GM23338 (cell line): ENCODE measurements at regions not wholly inside any gene's neighbourhood (a gene's known extent, or its start where the extent isn't known, plus 50 kb on each side); places are given as distances from the start of the nearest gene placed in this dataset.

Experiments used
- ATAC-seq: fragments of 200-7000 bp; cut with Tn5 transposase; 3 replicates; pipeline ENCODE4 v1.9.1; 2020
- DNase-seq: peaks from one replicate; pipeline ENCODE4 v3.0.0-alpha.2; 2015; ENCODE audit warnings: low spot score
- H2AFZ ChIP-seq: fragments of 200-600 bp; sonication (generic); 2 replicates; pipeline ENCODE4 v1.8.0; 2016; ENCODE audit warnings: antibody characterized with exemption, mild to moderate bottlenecking, moderate library complexity
- H3F3A ChIP-seq: fragments of 200-600 bp; sonication (generic); replicated peaks from 2 replicates; pipeline ENCODE4 v1.8.0; 2017; ENCODE audit warnings: antibody characterized with exemption, mixed run types, low read depth
- H3K27ac ChIP-seq: fragments of 200-600 bp; sonication (generic); 2 replicates; pipeline ENCODE4 v1.6.1; 2016; ENCODE audit warnings: low read depth
- H3K27me3 ChIP-seq: fragments of 200-600 bp; sonication (generic); 2 replicates; pipeline ENCODE4 v1.8.0; 2016; ENCODE audit warnings: mild to moderate bottlenecking, mixed run types, moderate library complexity; ENCODE audit not compliant: insufficient read depth
- H3K36me3 ChIP-seq: fragments of 200-600 bp; sonication (generic); 2 replicates; pipeline ENCODE4 v1.8.0; 2016; ENCODE audit warnings: mild to moderate bottlenecking; ENCODE audit not compliant: insufficient read depth
- H3K4me1 ChIP-seq: fragments of 200-600 bp; sonication (generic); 2 replicates; pipeline ENCODE4 v1.8.0; 2016; ENCODE audit warnings: mild to moderate bottlenecking, moderate library complexity; ENCODE audit not compliant: insufficient read depth
- H3K4me2 ChIP-seq: fragments of 200-600 bp; sonication (generic); 2 replicates; pipeline ENCODE4 v1.7.1; 2017; ENCODE audit warnings: mixed run types
- H3K4me3 ChIP-seq: fragments of 200-600 bp; sonication (generic); 2 replicates; pipeline ENCODE4 v1.6.1; 2016; ENCODE audit warnings: mixed run types
- H3K79me2 ChIP-seq: fragments of 200-600 bp; sonication (generic); replicated peaks from 2 replicates; pipeline ENCODE4 v1.8.0; 2017; ENCODE audit warnings: mild to moderate bottlenecking; ENCODE audit not compliant: insufficient read depth
- H3K9me2 ChIP-seq: fragments of 200-600 bp; sonication (generic); 2 replicates; pipeline ENCODE4 v1.8.0; 2017; ENCODE audit not compliant: insufficient read depth
- H4K20me1 ChIP-seq: fragments of 200-600 bp; sonication (generic); replicated peaks from 2 replicates; pipeline ENCODE4 v1.8.0; 2017; ENCODE audit warnings: mild to moderate bottlenecking; ENCODE audit not compliant: insufficient read depth
- H3K27ac Mint-ChIP-seq: 2 replicates; pipeline ENCODE4 v1.8.0; 2020; ENCODE audit warnings: inconsistent platforms, mild to moderate bottlenecking, moderate library complexity, mixed read lengths
- H3K27me3 Mint-ChIP-seq: 3 replicates; pipeline ENCODE4 v1.8.0; 2022; ENCODE audit warnings: low read depth, mild to moderate bottlenecking, moderate library complexity, mixed read lengths, inconsistent platforms; ENCODE audit not compliant: insufficient read depth, poor library complexity
- H3K36me3 Mint-ChIP-seq: 3 replicates; pipeline ENCODE4 v1.8.0; 2021; ENCODE audit warnings: low read depth, mild to moderate bottlenecking, inconsistent platforms, moderate library complexity, mixed read lengths
- H3K4me1 Mint-ChIP-seq: 3 replicates; pipeline ENCODE4 v1.8.0; 2020; ENCODE audit warnings: mild to moderate bottlenecking, inconsistent platforms, mixed read lengths
- H3K4me3 Mint-ChIP-seq: 3 replicates; pipeline ENCODE4 v1.8.0; 2021; ENCODE audit warnings: moderate library complexity, mild to moderate bottlenecking, inconsistent platforms, mixed read lengths
- H3K9me3 Mint-ChIP-seq: 3 replicates; pipeline ENCODE4 v1.8.0; 2020; ENCODE audit warnings: moderate library complexity, mild to moderate bottlenecking, inconsistent platforms, mixed read lengths
- CREB1 ChIP-seq: fragments of 250-450 bp; sonication (Bioruptor Pico); IDR thresholded peaks from 2 replicates; pipeline ENCODE4 v1.5.0; 2020; ENCODE audit warnings: low read depth, mild to moderate bottlenecking, moderate library complexity
- CTCF ChIP-seq, 2 experiments: fragments of 200-600 bp in 1 of 2; sonication (generic) in 1 of 2; conservative IDR thresholded peaks; 2 replicates each; pipeline versions ENCODE4 v1.5.1 to v1.6.1; 2016 to 2017; ENCODE audit warnings: antibody characterized with exemption in 2 of 2, low read depth in 2 of 2, mild to moderate bottlenecking in 2 of 2, moderate library complexity in 1 of 2
- EZH2 ChIP-seq: fragments of 200-600 bp; sonication (generic); IDR thresholded peaks from one replicate; pipeline ENCODE4 v1.8.0; 2017; ENCODE audit warnings: antibody characterized with exemption, mild to moderate bottlenecking, low read depth; ENCODE audit not compliant: unreplicated experiment
- NANOG ChIP-seq: IDR thresholded peaks from 2 replicates; pipeline ENCODE4 v1.6.1; 2016; ENCODE audit warnings: antibody characterized with exemption, borderline replicate concordance
- REST ChIP-seq: IDR thresholded peaks from one replicate; pipeline ENCODE4 v1.6.1; 2018; ENCODE audit warnings: antibody characterized with exemption; ENCODE audit not compliant: unreplicated experiment
- STAT1 ChIP-seq: IDR thresholded peaks from one replicate; pipeline ENCODE4 v1.6.1; 2016; ENCODE audit warnings: antibody characterized with exemption; ENCODE audit not compliant: unreplicated experiment
- ZNF114 ChIP-seq: fragments of 250-450 bp; sonication (Bioruptor Pico); IDR thresholded peaks from 2 replicates; pipeline ENCODE4 v1.5.0; 2020; ENCODE audit warnings: mild to moderate bottlenecking, moderate library complexity
- ZNF331 ChIP-seq: fragments of 250-450 bp; sonication (Bioruptor Pico); IDR thresholded peaks from 2 replicates; pipeline ENCODE4 v1.5.0; 2020; ENCODE audit warnings: low read depth, mild to moderate bottlenecking, moderate library complexity

- TF ChIP-seq CREB1 = no peak
- no peak for TF ChIP-seq REST
- no peak for TF ChIP-seq EZH2
- no peak for TF ChIP-seq CTCF (conservative IDR thresholded peaks at IDR 0.05; ENCODE audit: low read depth in 2 of 2)
- no peak for TF ChIP-seq NANOG
These were observed 393.8 kb upstream of the MEF2C start (continued) for GRCh38 chr5:89276566-89277305.

GRCh38 chr5:89275066-89275855 lies 392.3 kb upstream of the MEF2C start:
- peaks cover 4% of the 10 kb centered on the region for H3K27me3 Mint-ChIP-seq
- no peak for TF ChIP-seq ZNF114
- TF ChIP-seq STAT1 = no peak
- TF ChIP-seq CREB1 = no peak
- TF ChIP-seq CTCF (conservative IDR thresholded peaks at IDR 0.05; ENCODE audit: low read depth in 2 of 2) = no peak
- no peak for TF ChIP-seq ZNF331 (CRISPR knock-in tag)
- TF ChIP-seq REST = no peak

More at GRCh38 chr5:89275066-89275855, 392.3 kb upstream of the MEF2C start:
- Mint-ChIP-seq H3K4me1 (no peaks in the 10 kb centered on the region), H3K9me3 (no peaks in the 10 kb centered on the region), H3K27ac (no peak overlapping the region), H3K4me3 (no peak overlapping the region), H3K36me3 (no peaks in the 10 kb centered on the region)
- DNase-seq (no peak), ATAC-seq (no peak)
- Histone ChIP-seq H3K9me2 (no peaks in the 10 kb centered on the region), H3K4me3 (no peak overlapping the region), H3K36me3 (no peaks in the 10 kb centered on the region), H3K27me3 (no peaks in the 10 kb centered on the region), H2AFZ (no peak overlapping the region), H3K4me1 (no peaks in the 10 kb centered on the region), H3K79me2 (no peaks in the 10 kb centered on the region), H3F3A (no peaks in the 10 kb centered on the region), H4K20me1 (no peaks in the 10 kb centered on the region), H3K4me2 (no peak overlapping the region), H3K27ac (no peak overlapping the region)
